NCI-H2081 (cell line): ENCODE measurements at regions not wholly inside any gene's neighbourhood (a gene's known extent, or its start where the extent isn't known, plus 50 kb on each side); places are given as distances from the start of the nearest gene placed in this dataset.

ENCODE experiments used
- DNase-seq, 2 experiments: peaks; one replicate each; lab custom pipeline; 2025; lab: John Stamatoyannopoulos, UW

GRCh38 chr6:113291751-113292445 lies 565.2 kb upstream of the MARCKS start:
- no peak for DNase-seq

GRCh38 chr6:113292646-113293422 lies 564.3 kb upstream of the MARCKS start:
- DNase-seq: no peak

- DNase-seq: no peak
Observed at GRCh38 chr6:113293423-113293740, 563.8 kb upstream of the MARCKS start.

- peak; percentile 16 to 60 for DNase-seq
Observed at GRCh38 chr6:113299531-113299930, 557.6 kb upstream of the MARCKS start.

- DNase-seq: no peak
Observed at GRCh38 chr6:113301651-113302050, 555.5 kb upstream of the MARCKS start.

GRCh38 chr6:113304116-113304515 lies 553.0 kb upstream of the MARCKS start:
- DNase-seq: no peak

- DNase-seq: peak in 1 of 2 experiments; percentile 21
Observed at GRCh38 chr6:113306552-113307145, 550.5 kb upstream of the MARCKS start.

- no peak for DNase-seq
Observed at GRCh38 chr6:113308266-113308665, 548.9 kb upstream of the MARCKS start.

- no peak for DNase-seq
Observed at GRCh38 chr6:113313841-113314240, 543.3 kb upstream of the MARCKS start.

- DNase-seq: no peak
Observed at GRCh38 chr6:113315165-113315564, 542.0 kb upstream of the MARCKS start.

- no peak for DNase-seq
Observed at GRCh38 chr6:113315879-113316278, 541.3 kb upstream of the MARCKS start.

- DNase-seq: no peak
Observed at GRCh38 chr6:113317442-113317841, 539.7 kb upstream of the MARCKS start.

- DNase-seq: peak in 1 of 2 experiments; percentile 13
Observed at GRCh38 chr6:113317891-113318574, 539.1 kb upstream of the MARCKS start.

- DNase-seq: peak in 1 of 2 experiments; percentile 25
Observed at GRCh38 chr6:113318575-113318917, 538.6 kb upstream of the MARCKS start.

GRCh38 chr6:113320653-113321052 lies 536.5 kb upstream of the MARCKS start:
- no peak for DNase-seq

- no peak for DNase-seq
Observed at GRCh38 chr6:113326781-113327180, 530.4 kb upstream of the MARCKS start.

- no peak for DNase-seq
Observed at GRCh38 chr6:113328886-113329381, 528.2 kb upstream of the MARCKS start.

- DNase-seq: no peak
Observed at GRCh38 chr6:113329942-113330635, 527.1 kb upstream of the MARCKS start.

GRCh38 chr6:113330636-113330946 lies 526.6 kb upstream of the MARCKS start:
- peak; percentile 49 to 88 for DNase-seq

- DNase-seq: peak; percentile 34 to 64
Observed at GRCh38 chr6:113331021-113331420, 526.1 kb upstream of the MARCKS start.

- DNase-seq: no peak
Observed at GRCh38 chr6:113338644-113339043, 518.5 kb upstream of the MARCKS start.

- DNase-seq: no peak
Observed at GRCh38 chr6:113339209-113339608, 517.9 kb upstream of the MARCKS start.
